GM20000 (cell line): ENCODE measurements at regions not wholly inside any gene's neighbourhood (a gene's known extent, or its start where the extent isn't known, plus 50 kb on each side); places are given as distances from the start of the nearest gene placed in this dataset.
"Not testable (repeated sequence)": the region's sequence is repeated elsewhere in the genome, so short reads cannot be mapped to it uniquely, and the experiment has no call there.

Experiments used
- DNase-seq: peaks from one replicate; pipeline ENCODE4 v3.0.0; 2012; ENCODE audit warnings: low spot score
- TF ChIP-seq, protein P1 (sequence below): IDR thresholded peaks from 2 replicates; pipeline ENCODE4 v1.5.1; 2012; ENCODE audit warnings: mild to moderate bottlenecking, control low read depth; ENCODE audit errors: extremely low read depth, missing control alignments

DNA sequence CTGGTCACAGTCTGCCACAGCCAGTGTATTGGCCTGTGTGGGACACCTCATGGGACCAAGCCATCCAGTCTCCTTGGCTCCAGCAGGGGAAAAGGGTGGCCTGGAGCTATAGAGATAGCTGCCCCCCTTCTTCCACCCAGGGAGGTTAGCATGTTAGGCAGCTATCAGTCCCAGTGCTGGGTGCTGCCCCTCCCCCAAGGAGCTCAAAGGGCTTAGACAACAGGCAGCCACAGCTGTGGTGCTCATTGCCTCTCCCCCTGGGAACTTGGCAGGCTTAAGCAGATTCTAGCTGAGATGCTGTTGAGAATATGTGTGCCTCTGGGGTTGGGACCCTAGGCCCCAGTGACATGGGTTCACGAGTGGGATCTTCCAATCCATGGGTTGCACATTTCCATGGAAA lies 226.0 kb upstream of the PTGER4 start:
- TF ChIP-seq, protein P1, sequence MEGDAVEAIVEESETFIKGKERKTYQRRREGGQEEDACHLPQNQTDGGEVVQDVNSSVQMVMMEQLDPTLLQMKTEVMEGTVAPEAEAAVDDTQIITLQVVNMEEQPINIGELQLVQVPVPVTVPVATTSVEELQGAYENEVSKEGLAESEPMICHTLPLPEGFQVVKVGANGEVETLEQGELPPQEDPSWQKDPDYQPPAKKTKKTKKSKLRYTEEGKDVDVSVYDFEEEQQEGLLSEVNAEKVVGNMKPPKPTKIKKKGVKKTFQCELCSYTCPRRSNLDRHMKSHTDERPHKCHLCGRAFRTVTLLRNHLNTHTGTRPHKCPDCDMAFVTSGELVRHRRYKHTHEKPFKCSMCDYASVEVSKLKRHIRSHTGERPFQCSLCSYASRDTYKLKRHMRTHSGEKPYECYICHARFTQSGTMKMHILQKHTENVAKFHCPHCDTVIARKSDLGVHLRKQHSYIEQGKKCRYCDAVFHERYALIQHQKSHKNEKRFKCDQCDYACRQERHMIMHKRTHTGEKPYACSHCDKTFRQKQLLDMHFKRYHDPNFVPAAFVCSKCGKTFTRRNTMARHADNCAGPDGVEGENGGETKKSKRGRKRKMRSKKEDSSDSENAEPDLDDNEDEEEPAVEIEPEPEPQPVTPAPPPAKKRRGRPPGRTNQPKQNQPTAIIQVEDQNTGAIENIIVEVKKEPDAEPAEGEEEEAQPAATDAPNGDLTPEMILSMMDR: no peak
- DNase-seq: no peak

DNA sequence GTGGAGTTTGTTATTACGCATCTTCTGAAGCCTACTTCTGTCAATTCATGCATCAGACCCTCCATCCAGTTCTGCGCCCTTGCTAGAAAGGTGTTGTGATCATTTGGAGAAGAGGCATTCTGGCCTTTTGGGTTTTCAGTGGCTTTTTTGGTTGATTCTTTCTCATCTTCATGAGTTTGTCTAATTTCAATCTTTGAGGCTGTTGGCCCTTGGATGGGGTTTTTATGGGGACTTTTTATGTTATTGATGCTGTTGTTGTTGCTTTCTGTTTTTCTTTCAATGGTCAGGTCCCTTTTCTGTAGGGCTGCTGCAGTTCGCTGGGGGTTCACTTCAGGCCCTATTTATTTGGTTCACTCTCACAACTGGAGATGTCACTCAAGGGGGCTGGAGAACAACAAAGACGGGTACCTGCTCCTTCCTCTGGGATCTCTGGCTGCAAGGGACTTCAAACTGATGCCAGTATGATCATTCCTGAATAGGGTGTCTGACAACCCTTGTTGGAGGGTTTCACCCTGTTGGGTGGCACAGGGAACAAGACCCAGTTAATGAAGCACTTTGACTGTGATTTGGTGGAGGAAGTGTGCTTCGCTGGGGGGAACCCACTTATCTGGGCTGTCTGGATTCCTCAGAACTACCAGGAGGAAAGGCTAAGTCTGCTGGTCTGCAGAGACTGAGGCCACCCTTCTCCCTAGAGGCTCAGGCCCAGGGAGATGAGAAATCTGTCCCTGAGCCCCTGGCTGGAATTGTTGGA lies 226.7 kb upstream of the PTGER4 start:
- no peak for DNase-seq
- TF ChIP-seq, protein P1: no peak

DNA sequence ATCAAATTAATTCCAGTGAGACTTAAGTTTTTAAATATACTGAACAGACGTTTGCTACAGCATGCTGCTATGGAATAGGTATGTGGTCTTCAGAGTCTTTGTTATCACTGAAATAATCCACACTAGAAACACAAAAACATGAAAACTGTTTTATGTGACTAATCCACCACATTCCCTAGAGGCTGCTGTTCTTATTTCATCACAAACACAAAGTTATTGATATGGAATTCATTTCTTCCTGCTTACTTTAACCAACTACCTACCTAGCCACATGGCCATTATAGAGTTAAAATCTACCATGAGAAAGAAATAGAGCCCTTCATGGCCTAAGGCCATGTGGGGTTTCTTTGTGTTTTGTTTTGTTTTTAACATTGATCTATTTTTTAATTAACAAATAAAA lies 232.3 kb upstream of the PTGER4 start:
- no peak for DNase-seq
- TF ChIP-seq, protein P1: no peak

DNA sequence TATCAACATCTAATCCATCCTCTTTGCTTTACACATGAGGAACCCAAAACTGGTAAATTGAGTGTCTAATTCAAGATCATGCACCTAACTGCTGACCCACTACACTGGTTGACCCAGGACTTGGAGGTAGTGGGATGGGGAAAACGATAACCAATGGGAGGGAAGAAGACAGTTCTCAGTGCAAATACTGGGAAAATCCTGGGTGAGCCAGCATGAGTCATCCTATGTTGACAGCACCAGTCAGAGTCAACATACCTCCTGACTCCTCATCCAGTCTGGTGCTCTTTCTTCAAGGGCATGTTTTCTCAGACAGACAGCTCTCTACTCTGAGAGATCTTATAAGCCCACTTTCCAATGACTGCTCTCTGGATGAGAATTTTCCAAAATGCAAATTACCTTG lies 232.8 kb upstream of the PTGER4 start:
- no peak for DNase-seq
- TF ChIP-seq, protein P1: no peak

DNA sequence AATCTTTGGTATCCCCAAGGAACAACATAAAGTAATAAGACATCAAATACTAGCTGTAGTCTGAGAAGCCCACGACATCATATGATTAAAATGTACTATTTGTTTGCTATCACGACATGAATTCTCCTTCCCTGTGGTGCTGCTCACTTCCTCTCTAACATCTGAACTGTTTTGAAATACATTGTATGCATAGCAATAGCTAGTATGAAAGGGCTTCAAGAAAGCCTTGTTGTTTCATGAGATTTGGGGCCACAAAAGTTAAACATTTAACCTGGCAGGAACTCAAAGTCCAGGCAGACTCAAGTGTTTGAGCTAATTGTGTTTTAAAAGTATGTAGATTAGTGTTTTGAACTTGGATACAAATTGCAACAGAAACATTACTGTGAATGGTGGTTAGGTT lies 237.4 kb upstream of the PTGER4 start:
- DNase-seq: no peak
- TF ChIP-seq, protein P1: no peak

DNA sequence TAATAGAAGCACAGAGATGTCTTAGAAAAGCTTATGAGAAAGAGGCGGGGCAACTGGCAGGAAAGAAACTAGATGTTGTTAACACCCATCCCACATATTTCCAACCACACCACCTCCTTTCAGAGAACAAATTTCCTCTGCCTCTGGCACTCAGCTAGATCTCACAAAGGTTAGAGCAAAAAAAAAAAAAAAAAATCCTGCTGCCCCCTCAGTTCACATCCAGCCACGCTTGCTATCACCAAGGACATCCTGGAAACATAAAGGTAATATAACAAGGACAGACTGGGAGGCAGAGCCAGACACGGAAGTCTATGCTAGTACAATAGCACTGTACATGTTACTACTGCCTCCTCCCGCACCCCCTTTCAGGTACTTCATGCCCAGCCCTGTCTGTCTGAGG lies 238.0 kb upstream of the PTGER4 start:
- no peak for DNase-seq
- TF ChIP-seq, protein P1: no peak

DNA sequence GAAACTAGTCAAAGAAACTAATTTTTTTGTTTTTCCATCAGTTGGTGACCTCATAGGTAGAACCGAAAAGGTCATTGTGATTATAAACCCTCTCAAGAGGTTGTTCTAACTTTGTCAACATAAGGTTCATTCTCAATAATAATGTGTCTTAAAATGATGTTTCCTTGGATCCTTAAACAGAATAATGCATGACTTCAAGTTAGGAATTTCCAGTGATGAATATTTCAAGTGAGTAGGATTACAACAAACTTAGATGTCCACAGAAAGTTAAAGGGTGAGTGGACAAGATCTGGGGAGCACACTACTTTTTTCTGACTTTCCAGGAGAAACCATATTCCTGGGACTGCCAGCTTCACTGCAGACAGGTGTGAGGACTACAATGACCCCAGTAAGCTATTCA lies 239.0 kb upstream of the PTGER4 start:
- DNase-seq: no peak
- TF ChIP-seq, protein P1: no peak

DNA sequence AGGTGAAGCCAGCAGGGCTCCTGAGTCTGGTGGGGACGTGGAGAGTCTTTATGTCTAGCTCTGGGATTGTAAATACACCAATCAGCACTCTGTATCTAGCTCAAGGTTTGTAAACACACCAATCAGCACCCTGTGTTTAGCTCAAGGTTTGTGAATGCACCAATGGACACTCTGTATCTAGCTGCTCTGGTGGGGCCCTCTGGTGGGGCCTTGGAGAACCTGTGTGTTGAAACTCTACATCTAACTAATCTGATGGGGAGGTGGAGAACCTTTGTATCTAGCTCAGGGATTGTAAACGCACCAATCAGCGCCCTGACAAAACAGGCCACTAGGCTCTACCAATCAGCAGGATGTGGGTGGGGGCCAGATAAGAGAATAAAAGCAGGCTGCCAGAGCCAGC lies 240.6 kb upstream of the PTGER4 start:
- DNase-seq: not testable (repeated sequence)

DNA sequence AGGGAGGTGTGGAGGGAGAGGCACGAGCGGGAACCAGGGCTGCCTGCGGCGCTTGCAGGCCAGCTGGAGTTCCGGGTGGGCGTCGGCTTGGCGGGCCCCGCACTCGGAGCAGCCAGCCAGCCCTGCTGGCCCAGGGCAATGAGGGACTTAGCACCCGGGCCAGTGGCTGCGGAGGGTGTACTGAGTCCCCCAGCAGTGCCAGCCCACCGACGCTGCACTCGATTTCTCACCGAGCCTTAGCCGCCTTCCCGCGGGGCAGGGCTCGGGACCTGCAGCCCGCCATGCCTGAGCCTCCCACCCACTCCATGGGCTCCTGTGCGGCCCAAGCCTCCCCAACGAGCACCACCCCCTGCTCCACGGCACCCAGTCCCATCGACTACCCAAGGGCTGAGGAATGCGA lies 241.1 kb upstream of the PTGER4 start:
- not testable (repeated sequence) for DNase-seq
